HepG2 (cell line): ENCODE measurements at regions not wholly inside any gene's neighbourhood (a gene's known extent, or its start where the extent isn't known, plus 50 kb on each side); places are given as distances from the start of the nearest gene placed in this dataset.

ENCODE experiments used
- ATAC-seq: fragments of 200-7000 bp; cut with Tn5 transposase; 3 replicates; pipeline ENCODE4 v1.9.1; 2020; ENCODE audit warnings: mild to moderate bottlenecking, moderate library complexity
- BruUV-seq: library from RNA; stranded (reverse); fragments of 400-500 nt; replicated peaks from 2 replicates; lab custom pipeline; 2021; lab: Mats Ljungman, UMichigan
- CTCF ChIA-PET: fragments of 300-600 bp; formaldehyde crosslinking; extraction: SDS; loops from one replicate; lab custom pipeline; 2021; ENCODE audit warnings: low total read pairs, inconsistent platforms, low intra/inter-chr PET ratio; lab: Yijun Ruan, JAX
- POLR2A ChIA-PET: fragments of 350-600 bp; sonication (Branson Sonifier 250); formaldehyde crosslinking; loops from one replicate; lab custom pipeline; 2020; ENCODE audit warnings: antibody characterized with exemption, inconsistent platforms; lab: Yijun Ruan, JAX
- DNase-seq: peaks from one replicate; pipeline ENCODE4 v3.0.0-alpha.2; 2015; ENCODE audit warnings: low spot score
- FAIRE-seq: peaks from 3 replicates; lab custom pipeline; 2011; peaks lifted over from hg19 to GRCh38; lab: Jason Lieb, UNC
- H2AFZ ChIP-seq: one replicate; pipeline ENCODE4 v1.6.1; 2011; ENCODE audit warnings: low read length, inconsistent platforms
- H3K27ac ChIP-seq: fragments of 300-600 bp; 3 replicates; pipeline ENCODE4 v1.8.0; 2011; ENCODE audit warnings: mixed run types, mild to moderate bottlenecking, mixed read lengths, low read length, inconsistent platforms; ENCODE audit not compliant: insufficient read depth; ENCODE audit errors: extremely low read length
- H3K27me3 ChIP-seq, 2 experiments: fragments of 200-600 bp in 1 of 2; 2 replicates in 1 of 2; 3 replicates in 1 of 2; pipeline versions ENCODE4 v1.6.0 to v1.8.0; 2011; ENCODE audit warnings: low read length in 2 of 2, mild to moderate bottlenecking in 2 of 2, moderate library complexity in 2 of 2, inconsistent platforms in 1 of 2; ENCODE audit not compliant: insufficient read depth in 2 of 2, control insufficient read depth in 1 of 2
- H3K36me3 ChIP-seq, 2 experiments: fragments of 200-600 bp in 1 of 2; replicated peaks in 1 of 2; 2 replicates in 1 of 2; 3 replicates in 1 of 2; pipeline versions ENCODE4 v1.5.1 to v1.8.0; 2011; ENCODE audit warnings: low read length in 2 of 2, inconsistent platforms in 1 of 2; ENCODE audit not compliant: insufficient read depth in 2 of 2, control insufficient read depth in 1 of 2
- H3K4me1 ChIP-seq: 2 replicates; pipeline ENCODE4 v1.5.1; 2012; ENCODE audit warnings: low read length, inconsistent platforms; ENCODE audit not compliant: insufficient read depth
- H3K4me2 ChIP-seq: 2 replicates; pipeline ENCODE4 v1.6.0; 2011; ENCODE audit warnings: low read depth, low read length, inconsistent platforms
- H3K4me3 ChIP-seq, 3 experiments: fragments of 200-600 bp in 1 of 3; sonication (generic), shearing (Covaris generic) in 1 of 3; replicated peaks in 1 of 3; 2 replicates each; pipeline ENCODE4 v1.5.1; 2011 to 2016; ENCODE audit warnings: low read length in 3 of 3, inconsistent platforms in 2 of 3, low read depth in 2 of 3, mild to moderate bottlenecking in 2 of 3, control low read depth in 1 of 3, mixed read lengths in 1 of 3; ENCODE audit not compliant: insufficient read depth in 1 of 3
- H3K79me2 ChIP-seq: one replicate; pipeline ENCODE4 v1.6.1; 2011; ENCODE audit warnings: low read length, inconsistent platforms; ENCODE audit not compliant: insufficient read depth
- H3K9ac ChIP-seq: 2 replicates; pipeline ENCODE4 v1.6.0; 2011; ENCODE audit warnings: mild to moderate bottlenecking, low read depth, low read length, inconsistent platforms; ENCODE audit not compliant: insufficient read depth
- H3K9me3 ChIP-seq: 2 replicates; pipeline ENCODE4 v1.5.1; 2012; ENCODE audit warnings: mild to moderate bottlenecking, low read length
- H4K20me1 ChIP-seq: 2 replicates; pipeline ENCODE4 v1.6.0; 2011; ENCODE audit warnings: inconsistent platforms, mild to moderate bottlenecking, low read length, moderate library complexity; ENCODE audit not compliant: insufficient read depth
- ATF1 ChIP-seq: IDR thresholded peaks from 2 replicates; pipeline ENCODE4 v1.6.1; 2016; ENCODE audit warnings: mild to moderate bottlenecking, control low read depth
- BHLHE40 ChIP-seq: IDR thresholded peaks from 2 replicates; pipeline ENCODE4 v1.6.1; 2011; ENCODE audit warnings: low read length, improper control_type of control experiment
- DMAP1 ChIP-seq: IDR thresholded peaks from 2 replicates; pipeline ENCODE4 v1.6.1; 2016
- ETV5 ChIP-seq: IDR thresholded peaks from 2 replicates; pipeline ENCODE4 v1.6.1; 2018; ENCODE audit warnings: missing biosample characterization, missing genetic modification reagents, inconsistent platforms, borderline replicate concordance
- FOXA1 ChIP-seq, 2 experiments: fragments of 450-650 bp in 1 of 2; sonication (generic) in 1 of 2; formaldehyde crosslinking in 1 of 2; IDR thresholded peaks; 2 replicates each; pipeline versions ENCODE4 v1.4.0 to v1.6.1; 2016 to 2020; ENCODE audit warnings: missing genetic modification reagents in 1 of 2
- FOXO4 ChIP-seq: sonication (generic); formaldehyde crosslinking; conservative IDR thresholded peaks from 2 replicates; pipeline ENCODE4 v1.8.1; 2023; ENCODE audit warnings: missing genetic modification reagents
- GZF1 ChIP-seq: sonication (generic); formaldehyde crosslinking; IDR thresholded peaks from 2 replicates; pipeline ENCODE4 v1.5.1; 2020; ENCODE audit warnings: mild to moderate bottlenecking, missing genetic modification reagents
- HOXA5 ChIP-seq: sonication (generic); formaldehyde crosslinking; IDR thresholded peaks from 2 replicates; pipeline ENCODE4 v1.4.0; 2020; ENCODE audit warnings: missing genetic modification reagents
- KLF16 ChIP-seq, 2 experiments: sonication (generic) in 1 of 2; formaldehyde crosslinking in 1 of 2; IDR thresholded peaks; 2 replicates each; pipeline versions ENCODE4 v1.6.1 to v1.8.0; 2016 to 2023; ENCODE audit warnings: missing genetic modification reagents in 2 of 2, missing compliant biosample characterization in 1 of 2
- LCORL ChIP-seq, 2 experiments: fragments of 450-650 bp in 1 of 2; sonication (generic) in 1 of 2; formaldehyde crosslinking in 1 of 2; IDR thresholded peaks; 2 replicates each; pipeline versions ENCODE4 v1.5.0 to v1.6.1; 2017 to 2020; ENCODE audit warnings: antibody characterized with exemption in 1 of 2, missing genetic modification reagents in 1 of 2
- MIXL1 ChIP-seq: IDR thresholded peaks from 2 replicates; pipeline ENCODE4 v1.6.1; 2016
- NR3C1 ChIP-seq: sonication (generic); formaldehyde crosslinking; IDR thresholded peaks from 2 replicates; pipeline ENCODE4 v1.4.0; 2020; ENCODE audit warnings: missing genetic modification reagents
- PLRG1 ChIP-seq: fragments of 450-650 bp; conservative IDR thresholded peaks from 2 replicates; pipeline ENCODE4 v1.6.1; 2016
- PLSCR1 ChIP-seq: sonication (generic); formaldehyde crosslinking; IDR thresholded peaks from 2 replicates; pipeline ENCODE4 v1.5.0; 2020; ENCODE audit warnings: missing genetic modification reagents, mild to moderate bottlenecking, borderline replicate concordance
- SMAD3 ChIP-seq: sonication (generic); formaldehyde crosslinking; IDR thresholded peaks from 2 replicates; pipeline ENCODE4 v1.4.0; 2020; ENCODE audit warnings: missing genetic modification reagents
- TOE1 ChIP-seq: sonication (generic); formaldehyde crosslinking; IDR thresholded peaks from 2 replicates; pipeline ENCODE4 v1.4.0; 2020; ENCODE audit warnings: mild to moderate bottlenecking, missing genetic modification reagents
- ZFP36 ChIP-seq: fragments of 150-350 bp; IDR thresholded peaks from 2 replicates; pipeline ENCODE4 v1.6.1; 2018; ENCODE audit warnings: borderline replicate concordance, low read length, low read depth; ENCODE audit not compliant: partially characterized antibody
- ZMYM2 ChIP-seq: sonication (generic); formaldehyde crosslinking; IDR thresholded peaks from 2 replicates; pipeline ENCODE4 v1.8.0; 2022; ENCODE audit warnings: mild to moderate bottlenecking, missing genetic modification reagents
- ZNF224 ChIP-seq: sonication (generic); formaldehyde crosslinking; IDR thresholded peaks from 2 replicates; pipeline ENCODE4 v1.5.0; 2020; ENCODE audit warnings: mild to moderate bottlenecking, missing genetic modification reagents
- ZNF367 ChIP-seq: sonication (generic); formaldehyde crosslinking; IDR thresholded peaks from 2 replicates; pipeline ENCODE4 v1.4.0; 2020; ENCODE audit warnings: missing genetic modification reagents, borderline replicate concordance
- ZNF543 ChIP-seq: sonication (generic); formaldehyde crosslinking; IDR thresholded peaks from 2 replicates; pipeline ENCODE4 v1.4.0; 2020; ENCODE audit warnings: mild to moderate bottlenecking, missing genetic modification reagents
- ZNF879 ChIP-seq: sonication (generic); formaldehyde crosslinking; IDR thresholded peaks from 2 replicates; pipeline ENCODE4 v1.8.1; 2023; ENCODE audit warnings: missing genetic modification reagents
- WGBS: methylation state at CpG from one replicate; pipeline ENCODE4 v1.1.6; 2017; ENCODE audit warnings: low lambda C conversion rate; 5-methylcytosine and 5-hydroxymethylcytosine counted together
- in situ Hi-C: cut with HindIII; loops from 2 replicates; pipeline ENCODE4 v1.10.0; 2017; ENCODE audit warnings: low pct_unique_long_range_greater_than_20kb; ENCODE audit not compliant: extremely low pct_ligation_motif_present
- intact Hi-C: fragments of 100-400 bp; cut with micrococcal nuclease; formaldehyde crosslinking; loops from one replicate; pipeline ENCODE4 v1.10.0; 2022; ENCODE audit not compliant: unreplicated experiment

- FAIRE-seq (no peak), ATAC-seq (no peak), DNase-seq (no peak)
- no peak overlapping the region for H3K4me2 ChIP-seq
- no peaks in the 10 kb centered on the region for H3K36me3 ChIP-seq
- no peaks in the 10 kb centered on the region for H3K27me3 ChIP-seq
- H4K20me1 ChIP-seq, result no peaks in the 10 kb centered on the region
- 17% methylated on average over 4 of the region's 4 CpGs for WGBS
- in situ Hi-C loops (no loop called here), intact Hi-C loops (no loop called here)
- H3K79me2 ChIP-seq, result no peaks in the 10 kb centered on the region
- POLR2A ChIA-PET, result no interaction called here
- no peak overlapping the region for H3K4me3 ChIP-seq
- H3K27ac ChIP-seq, result no peak overlapping the region
- no peaks in the 10 kb centered on the region for H3K4me1 ChIP-seq
- CTCF ChIA-PET, result no interaction called here
- BruUV-seq, result no TSS peak
- TF ChIP-seq ZNF879 (CRISPR knock-in tag) (no peak), PLSCR1 (no peak), FOXO4 (CRISPR knock-in tag) (no peak), TOE1 (CRISPR knock-in tag) (no peak), ZNF543 (no peak)
- no peak overlapping the region for H2AFZ ChIP-seq
- peaks cover 75% of the 10 kb centered on the region for H3K9me3 ChIP-seq
- no peak overlapping the region for H3K9ac ChIP-seq
Measured at GRCh38 chr21:28439251-28439650, 553.4 kb downstream of the LTN1 start.

- Histone ChIP-seq H3K79me2 (no peaks in the 10 kb centered on the region), H2AFZ (no peak overlapping the region), H3K9me3 (peaks cover 65% of the 10 kb centered on the region), H3K4me3 (no peak overlapping the region), H3K4me1 (no peaks in the 10 kb centered on the region), H3K27ac (no peak overlapping the region), H3K27me3 (no peaks in the 10 kb centered on the region), H4K20me1 (no peaks in the 10 kb centered on the region), H3K9ac (no peak overlapping the region), H3K4me2 (no peak overlapping the region), H3K36me3 (no peaks in the 10 kb centered on the region)
- in situ Hi-C loops, result no loop called here
- DNase-seq (no peak), ATAC-seq (no peak), FAIRE-seq (no peak)
- ChIA-PET POLR2A (no interaction called here), CTCF (no interaction called here)
- intact Hi-C loops, result no loop called here
- no TSS peak for BruUV-seq
- WGBS, result 49% methylated on average over 2 of the region's 2 CpGs
- TF ChIP-seq MIXL1 (no peak), ZNF224 (no peak), SMAD3 (no peak), ETV5 (CRISPR knock-in tag) (no peak), ZNF367 (no peak), ATF1 (CRISPR knock-in tag) (no peak), HOXA5 (CRISPR knock-in tag) (no peak), PLRG1 (no peak), ZMYM2 (no peak), ZFP36 (no peak), DMAP1 (CRISPR knock-in tag) (no peak), GZF1 (CRISPR knock-in tag) (no peak), FOXA1 (IDR thresholded peaks at IDR 0.05) (no peak), FOXA1 (CRISPR knock-in tag; IDR thresholded peaks at IDR 0.05) (no peak), LCORL (IDR thresholded peaks at IDR 0.05) (no peak), LCORL (CRISPR knock-in tag; IDR thresholded peaks at IDR 0.05) (no peak), NR3C1 (CRISPR knock-in tag) (no peak), BHLHE40 (no peak), KLF16 (CRISPR knock-in tag; IDR thresholded peaks at IDR 0.05) (no peak)
Measured at GRCh38 chr21:28437061-28437460, 555.6 kb downstream of the LTN1 start.
